ENCODE measurements at regions not wholly inside any gene's neighbourhood (a gene's known extent, or its start where the extent isn't known, plus 50 kb on each side); places are given as distances from the start of the nearest gene placed in this dataset.
A peak's percentile ranks its signal among the peaks of the same experiment; 100 is the strongest.

DNA sequence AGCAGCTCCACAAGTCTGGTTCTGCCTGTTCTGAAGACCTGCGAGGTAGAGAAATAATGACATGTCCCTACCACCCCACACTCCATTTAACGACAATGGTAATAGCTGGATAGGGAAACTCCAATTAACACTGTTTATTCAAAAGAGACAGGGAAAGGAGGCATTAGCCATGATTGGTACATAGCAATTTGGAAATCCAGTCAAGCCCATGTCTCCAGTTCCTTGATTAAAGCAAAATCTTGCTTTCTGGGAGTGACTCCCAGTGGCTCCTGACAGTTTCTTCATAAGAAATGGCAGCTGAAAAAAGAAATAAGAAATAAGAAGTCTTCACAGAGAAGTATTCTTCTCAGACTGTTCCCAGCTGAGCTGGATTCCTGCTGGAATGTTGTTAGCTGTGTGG lies 140.7 kb upstream of the LYZL2 start:
- no peak for ATAC-seq
- intact Hi-C loops (cut with DNase I) = no loop called here

DNA sequence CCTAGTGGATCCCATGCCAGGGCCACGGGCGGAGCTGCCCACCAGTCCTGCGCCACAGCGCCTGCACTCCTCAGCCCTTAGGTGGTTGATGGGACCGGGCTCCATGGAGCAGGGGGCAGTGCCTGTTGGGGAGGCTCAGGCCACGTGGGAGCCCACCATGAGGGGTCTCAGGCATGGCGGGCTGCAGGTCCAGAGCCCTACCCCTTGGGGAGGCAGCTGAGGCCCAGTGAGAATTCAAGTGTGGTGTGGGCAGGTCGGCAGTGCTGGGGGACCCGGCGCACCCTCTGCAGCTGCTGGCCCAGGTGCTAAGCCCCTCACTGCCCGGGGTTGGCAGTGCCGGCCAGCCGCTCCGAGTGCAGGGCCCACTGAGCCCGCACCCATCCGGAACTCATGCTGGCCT lies 139.8 kb upstream of the LYZL2 start:
- intact Hi-C loops (cut with DNase I) = no loop called here
- ATAC-seq = no peak
- no peak for DNase-seq (ENCODE audit: missing footprints)

More for the DNA sequence above, 140.7 kb upstream of the LYZL2 start:
- DNase-seq (ENCODE audit: missing footprints) = no peak

DNA sequence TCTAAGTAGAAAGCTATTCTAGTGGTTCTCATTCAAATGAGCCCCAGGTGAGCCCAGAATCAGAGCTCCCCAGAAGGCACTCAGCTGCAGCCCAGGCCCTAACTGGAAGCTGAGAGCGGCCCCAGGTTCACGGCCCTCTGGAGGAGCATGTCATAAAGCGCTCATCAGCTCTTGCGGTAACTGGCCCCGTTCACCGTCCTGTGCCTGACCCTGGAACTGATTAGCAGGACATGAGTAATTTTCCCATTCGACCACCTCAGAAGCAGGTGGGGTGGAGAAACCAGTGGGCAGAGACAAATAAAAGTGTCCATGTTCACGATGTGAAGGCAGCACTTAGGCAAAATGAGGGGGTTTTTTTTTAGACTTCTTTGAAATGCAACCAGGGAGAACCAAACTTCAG lies 136.1 kb upstream of the LYZL2 start:
- ATAC-seq = no peak
- no peak for DNase-seq (ENCODE audit: missing footprints)
- intact Hi-C loops (cut with DNase I) = no loop called here

DNA sequence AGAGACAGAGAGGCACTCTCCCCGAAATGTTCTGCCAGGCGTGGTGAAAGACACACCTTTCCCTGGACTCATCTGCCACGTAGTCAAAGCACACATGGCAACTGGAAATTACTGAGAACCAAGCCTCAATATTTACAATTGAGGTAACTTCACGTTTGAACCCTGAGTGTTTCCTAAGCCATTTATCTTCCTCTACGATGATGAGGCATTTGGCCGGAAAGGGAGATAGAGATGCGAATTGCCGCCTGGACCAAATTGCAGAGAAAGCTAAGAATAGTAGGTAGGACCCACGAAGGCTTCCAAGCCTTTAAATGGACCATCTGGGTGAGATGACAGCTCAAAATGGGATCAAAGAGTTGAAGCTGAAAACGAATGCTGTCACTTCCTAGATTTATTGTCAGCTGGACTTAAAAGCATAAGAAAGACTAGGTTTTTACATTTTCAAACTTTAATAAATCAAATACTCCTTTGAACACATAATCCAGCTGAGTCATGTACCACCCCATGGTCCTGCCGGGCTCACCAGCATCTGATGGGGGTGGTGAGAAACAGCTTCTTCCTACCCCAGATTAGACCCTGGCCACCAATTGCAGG lies 135.6 kb upstream of the LYZL2 start:
- no peak for ATAC-seq
- intact Hi-C loops (cut with DNase I) = no loop called here
- DNase-seq (ENCODE audit: missing footprints) = no peak

GRCh38 chr10:30763918-30764317 lies 134.4 kb upstream of the LYZL2 start:
- intact Hi-C loops (cut with DNase I) = no loop called here
- ATAC-seq = no peak
- DNase-seq (ENCODE audit: missing footprints) = peak; percentile 76

- intact Hi-C loops (cut with DNase I) = no loop called here
- ATAC-seq (no peak), DNase-seq (ENCODE audit: missing footprints) (no peak)
These were observed 133.1 kb upstream of the LYZL2 start for GRCh38 chr10:30762620-30763019.

DNA sequence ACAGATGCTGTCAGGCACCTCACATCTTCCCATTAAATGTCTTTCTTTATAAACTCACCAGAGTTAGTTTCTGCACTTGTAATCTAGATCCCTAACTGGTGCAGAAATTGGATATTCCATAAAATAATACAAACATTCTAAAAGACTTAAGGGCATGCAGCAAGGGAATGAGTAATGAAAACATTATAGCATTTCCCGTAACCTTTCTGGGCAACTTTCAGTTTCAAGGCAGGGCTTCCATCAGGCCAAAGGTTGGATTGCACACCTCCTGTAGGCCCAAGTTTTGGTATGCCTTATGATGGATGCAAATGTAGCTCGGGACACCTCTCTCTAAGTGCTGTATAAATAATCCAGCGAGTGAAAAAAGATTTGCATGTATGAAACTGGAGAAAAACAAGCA lies 129.9 kb upstream of the LYZL2 start:
- ATAC-seq (no peak), DNase-seq (ENCODE audit: missing footprints) (no peak)
- intact Hi-C loops (cut with DNase I) = loop anchor here (10.0 kb wide), 1 partner anchor 845 kb away; no protein-coding TSS in a partner anchor

DNA sequence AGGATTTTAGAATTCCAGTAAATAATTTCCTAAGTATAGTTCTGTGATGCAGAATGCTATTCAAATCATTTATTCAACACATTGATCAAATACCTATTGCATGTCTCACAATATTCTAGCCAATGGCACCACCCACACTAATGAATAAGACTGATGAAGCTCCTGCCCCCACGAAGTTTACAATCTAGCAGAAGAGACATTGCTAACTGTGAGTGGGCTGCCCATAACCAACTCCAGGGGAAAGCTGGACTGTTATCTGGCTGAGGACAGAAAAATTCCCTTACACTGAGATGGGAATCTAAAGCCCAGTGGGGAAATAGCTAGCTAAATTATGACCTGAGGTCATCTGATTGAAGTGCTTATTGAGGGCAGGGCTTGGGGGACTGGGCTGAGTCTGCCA lies 128.8 kb upstream of the LYZL2 start:
- DNase-seq (ENCODE audit: missing footprints) (no peak), ATAC-seq (no peak)
- intact Hi-C loops (cut with DNase I) = loop anchor here (10.0 kb wide), 1 partner anchor 846 kb away; no protein-coding TSS in a partner anchor

GRCh38 chr10:30756896-30757295 lies 127.3 kb upstream of the LYZL2 start:
- no peak for ATAC-seq
- DNase-seq (ENCODE audit: missing footprints) = no peak
- intact Hi-C loops (cut with DNase I) = loop anchor here (10.0 kb wide), 1 partner anchor 848 kb away; no protein-coding TSS in a partner anchor

DNA sequence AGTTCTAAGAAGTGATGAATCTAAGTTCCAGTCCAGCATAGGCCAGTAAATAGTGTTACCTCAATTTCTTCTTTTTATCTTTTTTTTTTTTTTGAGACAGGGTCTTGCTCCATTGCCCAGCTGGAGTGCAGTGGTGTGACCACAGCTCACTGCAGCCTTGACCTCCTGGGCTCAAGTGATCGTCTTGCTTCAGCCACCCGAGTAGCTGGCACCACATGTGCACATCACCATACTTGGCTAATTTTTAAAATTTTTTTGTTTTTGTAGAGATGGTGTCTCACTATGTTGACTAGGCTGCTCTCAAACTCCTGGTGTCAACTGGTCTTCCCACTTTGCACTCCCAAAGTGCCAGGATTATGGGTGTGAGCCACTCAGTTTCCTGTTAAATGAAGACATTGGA lies 126.6 kb upstream of the LYZL2 start:
- intact Hi-C loops (cut with DNase I) = loop anchor here (10.0 kb wide), 1 partner anchor 849 kb away; no protein-coding TSS in a partner anchor

DNA sequence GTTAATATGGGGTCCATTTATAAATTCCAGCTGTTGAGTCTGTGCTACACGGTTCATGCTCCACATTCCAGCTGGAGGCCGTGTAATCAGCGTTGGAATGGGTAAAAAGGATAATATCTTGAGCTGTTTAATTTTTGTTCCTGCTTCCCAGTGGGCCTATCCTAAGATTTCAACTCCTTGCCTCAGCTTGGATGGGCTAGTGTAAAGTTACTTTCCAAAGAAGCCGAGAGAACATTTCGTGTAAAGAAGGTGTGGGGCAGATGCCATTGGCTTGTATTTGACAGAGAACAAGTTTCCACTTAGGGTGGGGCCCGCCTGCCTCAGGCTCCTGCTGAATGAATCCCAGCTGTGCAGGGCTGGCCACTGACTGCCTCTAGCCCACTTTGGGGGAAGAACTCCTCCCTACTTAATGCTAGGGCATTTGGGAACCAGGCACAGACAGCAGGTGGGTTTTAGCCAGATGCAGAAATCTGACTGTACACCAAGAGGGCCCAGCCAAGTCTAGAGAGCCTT lies 125.9 kb upstream of the LYZL2 start:
- peak; percentile 72 for ATAC-seq
- intact Hi-C loops (cut with DNase I) = loop anchor here (10.0 kb wide), 1 partner anchor 849 kb away; no protein-coding TSS in a partner anchor

More for the DNA sequence above, 126.6 kb upstream of the LYZL2 start:
- DNase-seq (ENCODE audit: missing footprints) = no peak
- no peak for ATAC-seq

GRCh38 chr10:30752481-30752881 lies 122.9 kb upstream of the LYZL2 start:
- ATAC-seq (peak; percentile 37), DNase-seq (ENCODE audit: missing footprints) (no peak)
- intact Hi-C loops (cut with DNase I) = loop anchor here (2.0 to 10.0 kb wide), 2 partner anchors 852 to 1056 kb away; no protein-coding TSS in a partner anchor

More for the DNA sequence above, 125.9 kb upstream of the LYZL2 start:
- DNase-seq (ENCODE audit: missing footprints) = no peak

GRCh38 chr10:30751678-30752331 lies 122.3 kb upstream of the LYZL2 start:
- intact Hi-C loops (cut with DNase I) = loop anchor here (2.0 to 10.0 kb wide), 2 partner anchors 853 to 1057 kb away; no protein-coding TSS in a partner anchor
- DNase-seq (ENCODE audit: missing footprints) (peak; percentile 88), ATAC-seq (peak; percentile 78)

DNA sequence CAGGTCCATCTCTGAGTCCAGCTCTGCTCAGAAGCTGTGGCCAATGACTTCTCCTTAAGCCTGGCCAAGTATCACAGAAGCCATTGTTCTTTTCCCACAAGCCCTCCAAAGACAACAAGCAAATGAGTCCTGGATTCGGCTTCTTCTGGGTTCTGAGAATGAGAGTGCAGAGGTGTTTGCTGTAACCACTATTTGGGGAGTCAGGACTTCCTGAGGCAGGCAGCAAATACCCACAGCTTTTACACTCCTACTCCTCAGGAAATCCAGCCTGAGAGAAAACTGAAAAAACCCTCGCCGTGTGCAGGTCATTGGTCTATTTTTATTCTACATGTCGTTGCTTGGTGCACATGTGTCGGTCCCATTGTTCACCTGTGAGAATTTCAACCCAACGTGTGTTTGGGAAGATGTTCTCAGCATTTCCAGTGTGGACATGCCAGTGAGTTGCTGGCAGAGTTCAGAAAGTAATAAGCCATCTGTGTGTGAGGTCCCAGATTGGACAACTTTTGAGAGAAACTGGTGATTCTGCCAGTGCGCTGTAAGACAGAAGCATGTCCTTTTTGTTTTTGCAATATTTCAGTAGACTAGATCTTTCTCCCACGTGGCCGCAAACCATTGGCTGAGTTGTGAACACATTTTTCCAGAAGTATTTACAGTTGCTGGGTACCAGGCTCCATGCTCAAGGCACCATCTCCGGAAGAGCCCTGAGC lies 121.6 kb upstream of the LYZL2 start:
- ATAC-seq (no peak), DNase-seq (ENCODE audit: missing footprints) (no peak)
- intact Hi-C loops (cut with DNase I) = loop anchor here (10.0 kb wide), 1 partner anchor 854 kb away; no protein-coding TSS in a partner anchor

GRCh38 chr10:30749385-30749784 lies 119.8 kb upstream of the LYZL2 start:
- DNase-seq (ENCODE audit: missing footprints) (no peak), ATAC-seq (no peak)
- intact Hi-C loops (cut with DNase I) = no loop called here

- DNase-seq (ENCODE audit: missing footprints) (no peak), ATAC-seq (no peak)
- intact Hi-C loops (cut with DNase I) = no loop called here
These were observed 118.8 kb upstream of the LYZL2 start for GRCh38 chr10:30748152-30748973.

DNA sequence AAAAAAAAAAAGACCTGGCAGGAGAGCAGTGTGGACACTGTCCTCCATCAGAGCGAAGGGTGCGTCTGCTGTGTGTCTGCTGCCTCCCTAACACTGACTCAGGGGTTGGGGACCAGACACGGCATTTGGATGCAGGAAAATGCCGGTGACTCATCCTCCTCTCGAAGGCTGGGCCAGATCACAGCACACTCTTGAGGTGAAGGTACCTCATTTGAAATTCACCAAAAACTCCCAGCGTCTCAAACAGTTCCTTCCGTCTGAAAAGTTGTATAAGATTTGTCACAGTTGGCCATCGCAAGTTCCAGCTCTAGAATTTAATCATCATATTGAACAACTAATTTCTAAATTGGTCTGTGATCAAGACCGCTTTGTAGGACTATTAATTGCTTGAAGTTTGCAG lies 118.1 kb upstream of the LYZL2 start:
- intact Hi-C loops (cut with DNase I) = no loop called here
- DNase-seq (ENCODE audit: missing footprints) = no peak
- ATAC-seq = no peak

- no peak for DNase-seq (ENCODE audit: missing footprints)
- intact Hi-C loops (cut with DNase I) = no loop called here
- ATAC-seq = no peak
These were observed 116.4 kb upstream of the LYZL2 start for GRCh38 chr10:30745953-30746352.

DNA sequence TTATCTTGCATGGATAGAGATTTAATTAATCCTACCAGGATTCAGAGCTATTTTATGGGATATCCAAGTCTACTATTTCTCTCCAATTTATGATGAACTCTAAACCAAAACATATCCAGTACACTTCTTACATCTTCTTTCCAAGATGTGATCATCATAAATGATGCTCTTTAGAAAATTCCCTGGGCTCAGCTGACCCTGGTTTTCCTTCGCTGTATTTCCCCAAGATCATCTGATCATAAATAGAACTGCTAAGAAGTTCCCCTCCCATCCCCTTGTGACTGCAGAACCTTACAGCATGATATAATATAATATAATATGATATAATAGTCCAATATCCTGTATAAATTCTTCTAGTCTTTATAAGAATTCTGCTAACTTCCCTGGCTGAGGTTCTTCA lies 114.6 kb upstream of the LYZL2 start:
- ATAC-seq = no peak
- intact Hi-C loops (cut with DNase I) = no loop called here
- no peak for DNase-seq (ENCODE audit: missing footprints)

All from Right ventricle myocardium inferior (tissue), 1 donor.